GM23338 (cell line): ENCODE measurements at regions not wholly inside any gene's neighbourhood (a gene's known extent, or its start where the extent isn't known, plus 50 kb on each side); places are given as distances from the start of the nearest gene placed in this dataset.

ENCODE experiments used
- ATAC-seq: fragments of 200-7000 bp; cut with Tn5 transposase; 3 replicates; pipeline ENCODE4 v1.9.1; 2020
- DNase-seq: peaks from one replicate; pipeline ENCODE4 v3.0.0-alpha.2; 2015; ENCODE audit warnings: low spot score
- H2AFZ ChIP-seq: fragments of 200-600 bp; sonication (generic); 2 replicates; pipeline ENCODE4 v1.8.0; 2016; ENCODE audit warnings: antibody characterized with exemption, mild to moderate bottlenecking, moderate library complexity
- H3F3A ChIP-seq: fragments of 200-600 bp; sonication (generic); replicated peaks from 2 replicates; pipeline ENCODE4 v1.8.0; 2017; ENCODE audit warnings: antibody characterized with exemption, mixed run types, low read depth
- H3K27ac ChIP-seq: fragments of 200-600 bp; sonication (generic); 2 replicates; pipeline ENCODE4 v1.6.1; 2016; ENCODE audit warnings: low read depth
- H3K27me3 ChIP-seq: fragments of 200-600 bp; sonication (generic); 2 replicates; pipeline ENCODE4 v1.8.0; 2016; ENCODE audit warnings: mild to moderate bottlenecking, mixed run types, moderate library complexity; ENCODE audit not compliant: insufficient read depth
- H3K36me3 ChIP-seq: fragments of 200-600 bp; sonication (generic); 2 replicates; pipeline ENCODE4 v1.8.0; 2016; ENCODE audit warnings: mild to moderate bottlenecking; ENCODE audit not compliant: insufficient read depth
- H3K4me1 ChIP-seq: fragments of 200-600 bp; sonication (generic); 2 replicates; pipeline ENCODE4 v1.8.0; 2016; ENCODE audit warnings: mild to moderate bottlenecking, moderate library complexity; ENCODE audit not compliant: insufficient read depth
- H3K4me2 ChIP-seq: fragments of 200-600 bp; sonication (generic); 2 replicates; pipeline ENCODE4 v1.7.1; 2017; ENCODE audit warnings: mixed run types
- H3K4me3 ChIP-seq: fragments of 200-600 bp; sonication (generic); 2 replicates; pipeline ENCODE4 v1.6.1; 2016; ENCODE audit warnings: mixed run types
- H3K79me2 ChIP-seq: fragments of 200-600 bp; sonication (generic); replicated peaks from 2 replicates; pipeline ENCODE4 v1.8.0; 2017; ENCODE audit warnings: mild to moderate bottlenecking; ENCODE audit not compliant: insufficient read depth
- H3K9me2 ChIP-seq: fragments of 200-600 bp; sonication (generic); 2 replicates; pipeline ENCODE4 v1.8.0; 2017; ENCODE audit not compliant: insufficient read depth
- H4K20me1 ChIP-seq: fragments of 200-600 bp; sonication (generic); replicated peaks from 2 replicates; pipeline ENCODE4 v1.8.0; 2017; ENCODE audit warnings: mild to moderate bottlenecking; ENCODE audit not compliant: insufficient read depth
- H3K27ac Mint-ChIP-seq: 2 replicates; pipeline ENCODE4 v1.8.0; 2020; ENCODE audit warnings: inconsistent platforms, mild to moderate bottlenecking, moderate library complexity, mixed read lengths
- H3K27me3 Mint-ChIP-seq: 3 replicates; pipeline ENCODE4 v1.8.0; 2022; ENCODE audit warnings: low read depth, mild to moderate bottlenecking, moderate library complexity, mixed read lengths, inconsistent platforms; ENCODE audit not compliant: insufficient read depth, poor library complexity
- H3K36me3 Mint-ChIP-seq: 3 replicates; pipeline ENCODE4 v1.8.0; 2021; ENCODE audit warnings: low read depth, mild to moderate bottlenecking, inconsistent platforms, moderate library complexity, mixed read lengths
- H3K4me1 Mint-ChIP-seq: 3 replicates; pipeline ENCODE4 v1.8.0; 2020; ENCODE audit warnings: mild to moderate bottlenecking, inconsistent platforms, mixed read lengths
- H3K4me3 Mint-ChIP-seq: 3 replicates; pipeline ENCODE4 v1.8.0; 2021; ENCODE audit warnings: moderate library complexity, mild to moderate bottlenecking, inconsistent platforms, mixed read lengths
- H3K9me3 Mint-ChIP-seq: 3 replicates; pipeline ENCODE4 v1.8.0; 2020; ENCODE audit warnings: moderate library complexity, mild to moderate bottlenecking, inconsistent platforms, mixed read lengths
- CREB1 ChIP-seq: fragments of 250-450 bp; sonication (Bioruptor Pico); IDR thresholded peaks from 2 replicates; pipeline ENCODE4 v1.5.0; 2020; ENCODE audit warnings: low read depth, mild to moderate bottlenecking, moderate library complexity
- CTCF ChIP-seq, 2 experiments: fragments of 200-600 bp in 1 of 2; sonication (generic) in 1 of 2; conservative IDR thresholded peaks; 2 replicates each; pipeline versions ENCODE4 v1.5.1 to v1.6.1; 2016 to 2017; ENCODE audit warnings: antibody characterized with exemption in 2 of 2, low read depth in 2 of 2, mild to moderate bottlenecking in 2 of 2, moderate library complexity in 1 of 2
- ETS1 ChIP-seq: IDR thresholded peaks from 2 replicates; pipeline ENCODE4 v1.6.1; 2016; ENCODE audit warnings: antibody characterized with exemption
- EZH2 ChIP-seq: fragments of 200-600 bp; sonication (generic); IDR thresholded peaks from one replicate; pipeline ENCODE4 v1.8.0; 2017; ENCODE audit warnings: antibody characterized with exemption, mild to moderate bottlenecking, low read depth; ENCODE audit not compliant: unreplicated experiment
- EZH2phosphoT487 ChIP-seq: fragments of 200-600 bp; sonication (generic); IDR thresholded peaks from one replicate; pipeline ENCODE4 v1.8.1; 2018; ENCODE audit warnings: antibody characterized with exemption; ENCODE audit not compliant: unreplicated experiment
- JUNB ChIP-seq: IDR thresholded peaks from one replicate; pipeline ENCODE4 v1.6.1; 2016; ENCODE audit warnings: antibody characterized with exemption; ENCODE audit not compliant: unreplicated experiment
- NANOG ChIP-seq: IDR thresholded peaks from 2 replicates; pipeline ENCODE4 v1.6.1; 2016; ENCODE audit warnings: antibody characterized with exemption, borderline replicate concordance
- POLR2AphosphoS5 ChIP-seq: IDR thresholded peaks from 2 replicates; pipeline ENCODE4 v1.6.1; 2016; ENCODE audit warnings: antibody characterized with exemption, low read depth
- REST ChIP-seq: IDR thresholded peaks from one replicate; pipeline ENCODE4 v1.6.1; 2018; ENCODE audit warnings: antibody characterized with exemption; ENCODE audit not compliant: unreplicated experiment
- STAT1 ChIP-seq: IDR thresholded peaks from one replicate; pipeline ENCODE4 v1.6.1; 2016; ENCODE audit warnings: antibody characterized with exemption; ENCODE audit not compliant: unreplicated experiment
- ZNF114 ChIP-seq: fragments of 250-450 bp; sonication (Bioruptor Pico); IDR thresholded peaks from 2 replicates; pipeline ENCODE4 v1.5.0; 2020; ENCODE audit warnings: mild to moderate bottlenecking, moderate library complexity
- ZNF331 ChIP-seq: fragments of 250-450 bp; sonication (Bioruptor Pico); IDR thresholded peaks from 2 replicates; pipeline ENCODE4 v1.5.0; 2020; ENCODE audit warnings: low read depth, mild to moderate bottlenecking, moderate library complexity
- ZNF462 ChIP-seq: fragments of 250-450 bp; sonication (Bioruptor Pico); IDR thresholded peaks from 2 replicates; pipeline ENCODE4 v1.5.0; 2020; ENCODE audit warnings: mild to moderate bottlenecking, moderate library complexity

- H4K20me1 ChIP-seq, result no peaks in the 10 kb centered on the region
- no peaks in the 10 kb centered on the region for H3K27me3 ChIP-seq
- H3K4me3 Mint-ChIP-seq, result peak overlapping the region; percentile 10; the same call in 2 of the 3 replicates
- H3K4me1 ChIP-seq, result peaks cover 29% of the 10 kb centered on the region
- peaks cover 12% of the 10 kb centered on the region for H3K36me3 Mint-ChIP-seq
- H3K27ac Mint-ChIP-seq, result peak overlapping the region; percentile 11; the same call in 1 of the 2 replicates
- ATAC-seq, result peak; percentile 97
- H3K4me3 ChIP-seq, result no peak overlapping the region
- no peak overlapping the region for H2AFZ ChIP-seq
- H3K4me2 ChIP-seq, result peak overlapping the region; percentile 30
- H3K4me1 Mint-ChIP-seq, result peaks cover 45% of the 10 kb centered on the region
- no peaks in the 10 kb centered on the region for H3K36me3 ChIP-seq
- H3K9me3 Mint-ChIP-seq, result peaks cover 8% of the 10 kb centered on the region; the same call in 2 of the 3 replicates
- H3F3A ChIP-seq, result peaks cover 5% of the 10 kb centered on the region; the same call in 1 of the 2 replicates
- peaks cover 8% of the 10 kb centered on the region for H3K27me3 Mint-ChIP-seq
- H3K27ac ChIP-seq, result peak overlapping the region; percentile 17; the same call in 1 of the 2 replicates
- DNase-seq, result peak; percentile 91
- H3K79me2 ChIP-seq, result no peaks in the 10 kb centered on the region
- peak; percentile 77; the same call in 1 of the 2 replicates for TF ChIP-seq ZNF114 (CRISPR knock-in tag)
- TF ChIP-seq ZNF462 (CRISPR knock-in tag), result peak; percentile 89
- no peak for TF ChIP-seq ETS1
- TF ChIP-seq EZH2phosphoT487, result no peak
- no peak for TF ChIP-seq EZH2
- no peak for TF ChIP-seq REST
- peak; percentile 15 to 34; a peak in 2 of 4 replicates for TF ChIP-seq CTCF (conservative IDR thresholded peaks at IDR 0.05; ENCODE audit: low read depth in 2 of 2)
- TF ChIP-seq POLR2AphosphoS5, result no peak
- peak; percentile 34; the same call in 1 of the 2 replicates for TF ChIP-seq NANOG
- TF ChIP-seq STAT1, result no peak
- no peak for TF ChIP-seq JUNB
- TF ChIP-seq CREB1, result peak; percentile 17; the same call in 1 of the 2 replicates
- no peak for TF ChIP-seq ZNF331 (CRISPR knock-in tag)
- 0 out of 2 replicates have a peak, but pooled peaks cover 5% of the 10 kb centered on the region for H3K9me2 ChIP-seq
Measured at GRCh38 chr4:123304151-123304964, 92.2 kb upstream of the SPRY1 start.
